B cell (primary cell): ENCODE measurements at regions not wholly inside any gene's neighbourhood (a gene's known extent, or its start where the extent isn't known, plus 50 kb on each side); places are given as distances from the start of the nearest gene placed in this dataset.

ENCODE experiments used
- ATAC-seq: fragments of 200-7000 bp; cut with Tn5 transposase; one replicate; pipeline ENCODE4 v1.10.0; 2021; ENCODE audit warnings: low read depth, mild to moderate bottlenecking, moderate number of reproducible peaks, moderate library complexity
- CTCF ChIA-PET: fragments of 350-600 bp; sonication (Branson Sonifier 250); formaldehyde crosslinking; loops from one replicate; lab custom pipeline; 2021; ENCODE audit warnings: antibody characterized with exemption, inconsistent platforms; lab: Charles Lee
- POLR2A ChIA-PET: fragments of 350-600 bp; sonication (Branson Sonifier 250); formaldehyde crosslinking; loops from one replicate; lab custom pipeline; 2021; ENCODE audit warnings: antibody characterized with exemption; lab: Charles Lee
- DNase-seq: peaks from one replicate; pipeline ENCODE4 v3.0.0; 2013
- H2AFZ ChIP-seq: 2 replicates; pipeline ENCODE4 v1.6.1; 2012; ENCODE audit warnings: mild to moderate bottlenecking, low read depth, low read length; ENCODE audit not compliant: insufficient read depth, poor library complexity, severe bottlenecking
- H3K27ac ChIP-seq, 2 donors: 1 replicate in 1 of 2; 2 replicates in 1 of 2; pipeline ENCODE4 v1.5.1; 2012 to 2013; ENCODE audit warnings: low read length in 2 of 2, mild to moderate bottlenecking in 2 of 2, moderate library complexity in 1 of 2
- H3K27me3 ChIP-seq, 4 experiments: fragments of 200-600 bp in 1 of 4; sonication (generic) in 1 of 4; replicated peaks in 1 of 4; 1 replicate in 2 of 4; 2 replicates in 2 of 4; pipeline versions ENCODE4 v1.6.1 to v1.7.0; 2013 to 2016; ENCODE audit warnings: low read length in 3 of 4, mild to moderate bottlenecking in 2 of 4, mixed read lengths in 1 of 4, moderate library complexity in 1 of 4; ENCODE audit not compliant: insufficient read depth in 4 of 4, control insufficient read depth in 3 of 4; ENCODE audit errors: control extremely low read depth in 1 of 4
- H3K36me3 ChIP-seq, 2 experiments: replicated peaks in 1 of 2; 1 replicate in 1 of 2; 2 replicates in 1 of 2; pipeline versions ENCODE4 v1.6.1 to v1.7.1; 2013; ENCODE audit warnings: low read length in 1 of 2; ENCODE audit not compliant: insufficient read depth in 2 of 2, control insufficient read depth in 1 of 2; ENCODE audit errors: control extremely low read depth in 1 of 2, extremely low read depth in 1 of 2
- H3K4me1 ChIP-seq, 2 donors: fragments of 200-600 bp in 1 of 2; sonication (generic) in 1 of 2; 1 replicate in 1 of 2; 2 replicates in 1 of 2; pipeline versions ENCODE4 v1.5.1 to v1.6.1; 2013 to 2017; ENCODE audit warnings: low read length in 2 of 2; ENCODE audit not compliant: control insufficient read depth in 2 of 2, insufficient read depth in 2 of 2
- H3K4me2 ChIP-seq: replicated peaks from 2 replicates; pipeline ENCODE3; 2012; ENCODE audit warnings: mild to moderate bottlenecking, low read depth, low read length; ENCODE audit not compliant: poor library complexity, severe bottlenecking
- H3K4me3 ChIP-seq, 5 experiments: fragments of 200-600 bp in 1 of 5; sonication (generic) in 1 of 5; 1 replicate in 3 of 5; 2 replicates in 2 of 5; pipeline versions ENCODE4 v1.5.1 to v1.7.0; 2011 to 2016; ENCODE audit warnings: low read length in 4 of 5, mild to moderate bottlenecking in 4 of 5, low read depth in 2 of 5, control low read depth in 1 of 5, moderate library complexity in 1 of 5; ENCODE audit not compliant: insufficient read depth in 1 of 5; ENCODE audit errors: control extremely low read depth in 1 of 5, extremely low read depth in 1 of 5
- H3K79me2 ChIP-seq: fragments of 200-600 bp; sonication (generic); one replicate; pipeline ENCODE4 v1.6.0; 2016; ENCODE audit warnings: low read length; ENCODE audit not compliant: control insufficient read depth, insufficient read depth
- H3K9ac ChIP-seq: fragments of 200-600 bp; sonication (generic); 2 replicates; pipeline ENCODE4 v1.6.1; 2017; ENCODE audit warnings: mild to moderate bottlenecking, low read length, moderate library complexity
- H3K9me3 ChIP-seq, 3 donors: one replicate each; pipeline versions ENCODE4 v1.6.1 to v1.7.1; 2013; ENCODE audit warnings: low read length in 2 of 3; ENCODE audit not compliant: control insufficient read depth in 2 of 3, insufficient read depth in 1 of 3; ENCODE audit errors: control extremely low read depth in 1 of 3
- H4K20me1 ChIP-seq: 2 replicates; pipeline ENCODE4 v1.6.0; 2012; ENCODE audit warnings: mild to moderate bottlenecking, low read length; ENCODE audit not compliant: insufficient read depth, control insufficient read depth, poor library complexity, severe bottlenecking
- H3K27ac Mint-ChIP-seq: one replicate; pipeline ENCODE4 v1.8.0; 2021; ENCODE audit warnings: mixed read lengths
- H3K27me3 Mint-ChIP-seq: one replicate; pipeline ENCODE4 v1.8.0; 2021; ENCODE audit warnings: mixed read lengths
- H3K4me1 Mint-ChIP-seq: one replicate; pipeline ENCODE4 v1.8.0; 2021; ENCODE audit warnings: mixed read lengths
- H3K4me3 Mint-ChIP-seq: one replicate; pipeline ENCODE4 v1.8.0; 2021; ENCODE audit warnings: mixed read lengths
- H3K9me3 Mint-ChIP-seq: one replicate; pipeline ENCODE4 v1.8.0; 2022; ENCODE audit warnings: mixed read lengths; ENCODE audit not compliant: insufficient read depth
- CTCF ChIP-seq: fragments of 200-600 bp; IDR thresholded peaks from one replicate; pipeline ENCODE4 v1.8.0; 2022; ENCODE audit warnings: antibody characterized with exemption, mild to moderate bottlenecking
- EZH2 ChIP-seq: IDR thresholded peaks from 2 replicates; pipeline ENCODE4 v1.6.1; 2012; ENCODE audit warnings: borderline replicate concordance, low read depth, mild to moderate bottlenecking, moderate library complexity, low read length; ENCODE audit not compliant: insufficient read depth, poor library complexity, severe bottlenecking
- WGBS: methylation state at CpG from one replicate; pipeline ENCODE4 v1.1.5; 2013; ENCODE audit warnings: missing lambda C conversion rate; ENCODE audit not compliant: insufficient coverage; 5-methylcytosine and 5-hydroxymethylcytosine counted together
- intact Hi-C: fragments of 100-400 bp; cut with micrococcal nuclease; formaldehyde crosslinking; loops from one replicate; pipeline ENCODE4 v1.10.0; 2022

- intact Hi-C loops = no loop called here
- CTCF ChIA-PET = no interaction called here
- no peak overlapping the region for H3K4me3 ChIP-seq
- DNase-seq = no peak
- H2AFZ ChIP-seq = no peak overlapping the region
- no peaks in the 10 kb centered on the region for H3K27me3 Mint-ChIP-seq
- H3K4me1 ChIP-seq = no peaks in the 10 kb centered on the region
- H3K9me3 Mint-ChIP-seq = no peaks in the 10 kb centered on the region
- no peak overlapping the region for H3K4me2 ChIP-seq
- no peaks in the 10 kb centered on the region for H3K79me2 ChIP-seq
- no peak for ATAC-seq
- H3K4me3 Mint-ChIP-seq = no peak overlapping the region
- H3K27ac Mint-ChIP-seq = no peak overlapping the region
- H3K9me3 ChIP-seq = no peaks in the 10 kb centered on the region
- TF ChIP-seq EZH2 = no peak
- no peak for TF ChIP-seq CTCF
- H4K20me1 ChIP-seq = no peaks in the 10 kb centered on the region
- H3K36me3 ChIP-seq = no peaks in the 10 kb centered on the region
- no peak overlapping the region for H3K27ac ChIP-seq
- H3K4me1 Mint-ChIP-seq = no peaks in the 10 kb centered on the region
- 55% methylated on average over 3 of the region's 6 CpGs for WGBS
- no peaks in the 10 kb centered on the region for H3K27me3 ChIP-seq
- POLR2A ChIA-PET = no interaction called here
- no peak overlapping the region for H3K9ac ChIP-seq
Measured at GRCh38 chr9:31030741-31031202, 1353.7 kb upstream of the ACO1 start.

GRCh38 chr9:31032206-31032605 is 1352.2 kb upstream of the ACO1 start:
- Histone ChIP-seq H3K36me3 (no peaks in the 10 kb centered on the region), H3K79me2 (no peaks in the 10 kb centered on the region), H4K20me1 (no peaks in the 10 kb centered on the region), H3K4me3 (no peak overlapping the region), H3K9ac (no peak overlapping the region), H3K9me3 (no peaks in the 10 kb centered on the region), H2AFZ (no peak overlapping the region), H3K27me3 (no peaks in the 10 kb centered on the region), H3K27ac (no peak overlapping the region), H3K4me1 (no peaks in the 10 kb centered on the region), H3K4me2 (no peak overlapping the region)
- CTCF ChIA-PET = interaction anchor here (0.6 kb wide), 1 partner anchor 90 kb away, joined by 3 read pairs; no protein-coding TSS in a partner anchor
- POLR2A ChIA-PET = no interaction called here
- intact Hi-C loops = no loop called here
- DNase-seq = no peak
- no peaks in the 10 kb centered on the region for H3K27me3 Mint-ChIP-seq
- no peaks in the 10 kb centered on the region for H3K4me1 Mint-ChIP-seq
- WGBS = no CpG with 5 or more reads among the region's 3 CpGs
- no peak for TF ChIP-seq EZH2
- TF ChIP-seq CTCF = no peak
- H3K27ac Mint-ChIP-seq = no peak overlapping the region
- no peaks in the 10 kb centered on the region for H3K9me3 Mint-ChIP-seq
- ATAC-seq = no peak
- no peak overlapping the region for H3K4me3 Mint-ChIP-seq
